HepG2 (cell line): ENCODE measurements at regions not wholly inside any gene's neighbourhood (a gene's known extent, or its start where the extent isn't known, plus 50 kb on each side); places are given as distances from the start of the nearest gene placed in this dataset.
"Not testable (repeated sequence)": the region's sequence is repeated elsewhere in the genome, so short reads cannot be mapped to it uniquely, and the experiment has no call there.

ENCODE experiments used
- ATAC-seq: fragments of 200-7000 bp; cut with Tn5 transposase; 3 replicates; pipeline ENCODE4 v1.9.1; 2020; ENCODE audit warnings: mild to moderate bottlenecking, moderate library complexity
- BruUV-seq: library from RNA; stranded (reverse); fragments of 400-500 nt; replicated peaks from 2 replicates; lab custom pipeline; 2021; lab: Mats Ljungman, UMichigan
- CTCF ChIA-PET: fragments of 300-600 bp; formaldehyde crosslinking; extraction: SDS; loops from one replicate; lab custom pipeline; 2021; ENCODE audit warnings: low total read pairs, inconsistent platforms, low intra/inter-chr PET ratio; lab: Yijun Ruan, JAX
- POLR2A ChIA-PET: fragments of 350-600 bp; sonication (Branson Sonifier 250); formaldehyde crosslinking; loops from one replicate; lab custom pipeline; 2020; ENCODE audit warnings: antibody characterized with exemption, inconsistent platforms; lab: Yijun Ruan, JAX
- DNase-seq: peaks from one replicate; pipeline ENCODE4 v3.0.0-alpha.2; 2015; ENCODE audit warnings: low spot score
- FAIRE-seq: peaks from 3 replicates; lab custom pipeline; 2011; peaks lifted over from hg19 to GRCh38; lab: Jason Lieb, UNC
- H2AFZ ChIP-seq: one replicate; pipeline ENCODE4 v1.6.1; 2011; ENCODE audit warnings: low read length, inconsistent platforms
- H3K27ac ChIP-seq: fragments of 300-600 bp; 3 replicates; pipeline ENCODE4 v1.8.0; 2011; ENCODE audit warnings: mixed run types, mild to moderate bottlenecking, mixed read lengths, low read length, inconsistent platforms; ENCODE audit not compliant: insufficient read depth; ENCODE audit errors: extremely low read length
- H3K27me3 ChIP-seq, 2 experiments: fragments of 200-600 bp in 1 of 2; 2 replicates in 1 of 2; 3 replicates in 1 of 2; pipeline versions ENCODE4 v1.6.0 to v1.8.0; 2011; ENCODE audit warnings: low read length in 2 of 2, mild to moderate bottlenecking in 2 of 2, moderate library complexity in 2 of 2, inconsistent platforms in 1 of 2; ENCODE audit not compliant: insufficient read depth in 2 of 2, control insufficient read depth in 1 of 2
- H3K36me3 ChIP-seq, 2 experiments: fragments of 200-600 bp in 1 of 2; replicated peaks in 1 of 2; 2 replicates in 1 of 2; 3 replicates in 1 of 2; pipeline versions ENCODE4 v1.5.1 to v1.8.0; 2011; ENCODE audit warnings: low read length in 2 of 2, inconsistent platforms in 1 of 2; ENCODE audit not compliant: insufficient read depth in 2 of 2, control insufficient read depth in 1 of 2
- H3K4me1 ChIP-seq: 2 replicates; pipeline ENCODE4 v1.5.1; 2012; ENCODE audit warnings: low read length, inconsistent platforms; ENCODE audit not compliant: insufficient read depth
- H3K4me2 ChIP-seq: 2 replicates; pipeline ENCODE4 v1.6.0; 2011; ENCODE audit warnings: low read depth, low read length, inconsistent platforms
- H3K4me3 ChIP-seq, 3 experiments: fragments of 200-600 bp in 1 of 3; sonication (generic), shearing (Covaris generic) in 1 of 3; replicated peaks in 1 of 3; 2 replicates each; pipeline ENCODE4 v1.5.1; 2011 to 2016; ENCODE audit warnings: low read length in 3 of 3, inconsistent platforms in 2 of 3, low read depth in 2 of 3, mild to moderate bottlenecking in 2 of 3, control low read depth in 1 of 3, mixed read lengths in 1 of 3; ENCODE audit not compliant: insufficient read depth in 1 of 3
- H3K79me2 ChIP-seq: one replicate; pipeline ENCODE4 v1.6.1; 2011; ENCODE audit warnings: low read length, inconsistent platforms; ENCODE audit not compliant: insufficient read depth
- H3K9ac ChIP-seq: 2 replicates; pipeline ENCODE4 v1.6.0; 2011; ENCODE audit warnings: mild to moderate bottlenecking, low read depth, low read length, inconsistent platforms; ENCODE audit not compliant: insufficient read depth
- H3K9me3 ChIP-seq: 2 replicates; pipeline ENCODE4 v1.5.1; 2012; ENCODE audit warnings: mild to moderate bottlenecking, low read length
- H4K20me1 ChIP-seq: 2 replicates; pipeline ENCODE4 v1.6.0; 2011; ENCODE audit warnings: inconsistent platforms, mild to moderate bottlenecking, low read length, moderate library complexity; ENCODE audit not compliant: insufficient read depth
- BCL6 ChIP-seq: IDR thresholded peaks from 2 replicates; pipeline ENCODE4 v1.6.1; 2016; ENCODE audit warnings: missing genetic modification reagents, missing compliant biosample characterization
- FOXP1 ChIP-seq, 2 experiments: fragments of 450-650 bp in 1 of 2; IDR thresholded peaks; 2 replicates each; pipeline ENCODE4 v1.6.1; 2017 to 2018; ENCODE audit warnings: antibody characterized with exemption in 1 of 2
- GATAD2A ChIP-seq: IDR thresholded peaks from 2 replicates; pipeline ENCODE4 v1.6.1; 2016
- GZF1 ChIP-seq: sonication (generic); formaldehyde crosslinking; IDR thresholded peaks from 2 replicates; pipeline ENCODE4 v1.5.1; 2020; ENCODE audit warnings: mild to moderate bottlenecking, missing genetic modification reagents
- NCOA2 ChIP-seq: sonication (generic); formaldehyde crosslinking; IDR thresholded peaks from 2 replicates; pipeline ENCODE4 v1.8.0; 2022; ENCODE audit warnings: inconsistent platforms
- RBAK ChIP-seq: sonication (generic); formaldehyde crosslinking; IDR thresholded peaks from 2 replicates; pipeline ENCODE4 v1.5.1; 2020; ENCODE audit warnings: mild to moderate bottlenecking, missing genetic modification reagents
- RBM22 ChIP-seq: fragments of 200-400 bp; formaldehyde crosslinking; optimal IDR thresholded peaks from 2 replicates; pipeline ENCODE3; 2017; ENCODE audit warnings: mild to moderate bottlenecking, low read length, moderate library complexity
- SMAD1 ChIP-seq: sonication (generic); formaldehyde crosslinking; IDR thresholded peaks from 2 replicates; pipeline ENCODE4 v1.4.0; 2020; ENCODE audit warnings: missing genetic modification reagents, low read depth, mild to moderate bottlenecking, borderline replicate concordance
- SOX6 ChIP-seq, 2 experiments: fragments of 450-650 bp in 1 of 2; sonication (generic) in 1 of 2; formaldehyde crosslinking in 1 of 2; IDR thresholded peaks; 2 replicates each; pipeline versions ENCODE4 v1.4.0 to v1.6.1; 2017 to 2020; ENCODE audit warnings: antibody characterized with exemption in 1 of 2, mild to moderate bottlenecking in 1 of 2, missing genetic modification reagents in 1 of 2
- TCF7 ChIP-seq: sonication (generic); IDR thresholded peaks from 2 replicates; pipeline ENCODE4 v1.6.1; 2016; ENCODE audit warnings: antibody characterized with exemption, low read depth
- ZNF12 ChIP-seq: sonication (generic); formaldehyde crosslinking; IDR thresholded peaks from 2 replicates; pipeline ENCODE4 v1.5.0; 2020; ENCODE audit warnings: missing genetic modification reagents
- WGBS: methylation state at CpG from one replicate; pipeline ENCODE4 v1.1.6; 2017; ENCODE audit warnings: low lambda C conversion rate; 5-methylcytosine and 5-hydroxymethylcytosine counted together
- in situ Hi-C: cut with HindIII; loops from 2 replicates; pipeline ENCODE4 v1.10.0; 2017; ENCODE audit warnings: low pct_unique_long_range_greater_than_20kb; ENCODE audit not compliant: extremely low pct_ligation_motif_present
- intact Hi-C: fragments of 100-400 bp; cut with micrococcal nuclease; formaldehyde crosslinking; loops from one replicate; pipeline ENCODE4 v1.10.0; 2022; ENCODE audit not compliant: unreplicated experiment
- TF ChIP-seq, protein P1 (sequence below): sonication (generic); formaldehyde crosslinking; conservative IDR thresholded peaks from 2 replicates; pipeline ENCODE4 v1.4.0; 2020; ENCODE audit warnings: mild to moderate bottlenecking, missing genetic modification reagents, moderate library complexity
- TF ChIP-seq, protein P2 (sequence below): sonication (generic); formaldehyde crosslinking; IDR thresholded peaks from 2 replicates; pipeline ENCODE4 v1.4.0; 2020; ENCODE audit warnings: low read depth, missing genetic modification reagents
- TF ChIP-seq, protein P3 (sequence below): fragments of 450-650 bp; IDR thresholded peaks from 2 replicates; pipeline ENCODE4 v1.6.1; 2017; ENCODE audit warnings: mild to moderate bottlenecking

GRCh38 chr13:33420117-33420516, 134.6 kb upstream of the STARD13 start (continued):
- not testable (repeated sequence) for TF ChIP-seq FOXP1, SOX6 (IDR thresholded peaks at IDR 0.05)
- TF ChIP-seq FOXP1 (CRISPR knock-in tag; IDR thresholded peaks at IDR 0.05): peak; percentile 24; the same call in 1 of the 2 replicates
- 0 out of 2 replicates have a peak, but pooled peaks have one; percentile 15 for TF ChIP-seq NCOA2 (CRISPR knock-in tag)
- TF ChIP-seq RBAK (CRISPR knock-in tag): peak; percentile 92
- TF ChIP-seq GATAD2A (CRISPR knock-in tag): peak; percentile 79
- TF ChIP-seq BCL6 (CRISPR knock-in tag): peak; percentile 77
- TF ChIP-seq, protein P1, sequence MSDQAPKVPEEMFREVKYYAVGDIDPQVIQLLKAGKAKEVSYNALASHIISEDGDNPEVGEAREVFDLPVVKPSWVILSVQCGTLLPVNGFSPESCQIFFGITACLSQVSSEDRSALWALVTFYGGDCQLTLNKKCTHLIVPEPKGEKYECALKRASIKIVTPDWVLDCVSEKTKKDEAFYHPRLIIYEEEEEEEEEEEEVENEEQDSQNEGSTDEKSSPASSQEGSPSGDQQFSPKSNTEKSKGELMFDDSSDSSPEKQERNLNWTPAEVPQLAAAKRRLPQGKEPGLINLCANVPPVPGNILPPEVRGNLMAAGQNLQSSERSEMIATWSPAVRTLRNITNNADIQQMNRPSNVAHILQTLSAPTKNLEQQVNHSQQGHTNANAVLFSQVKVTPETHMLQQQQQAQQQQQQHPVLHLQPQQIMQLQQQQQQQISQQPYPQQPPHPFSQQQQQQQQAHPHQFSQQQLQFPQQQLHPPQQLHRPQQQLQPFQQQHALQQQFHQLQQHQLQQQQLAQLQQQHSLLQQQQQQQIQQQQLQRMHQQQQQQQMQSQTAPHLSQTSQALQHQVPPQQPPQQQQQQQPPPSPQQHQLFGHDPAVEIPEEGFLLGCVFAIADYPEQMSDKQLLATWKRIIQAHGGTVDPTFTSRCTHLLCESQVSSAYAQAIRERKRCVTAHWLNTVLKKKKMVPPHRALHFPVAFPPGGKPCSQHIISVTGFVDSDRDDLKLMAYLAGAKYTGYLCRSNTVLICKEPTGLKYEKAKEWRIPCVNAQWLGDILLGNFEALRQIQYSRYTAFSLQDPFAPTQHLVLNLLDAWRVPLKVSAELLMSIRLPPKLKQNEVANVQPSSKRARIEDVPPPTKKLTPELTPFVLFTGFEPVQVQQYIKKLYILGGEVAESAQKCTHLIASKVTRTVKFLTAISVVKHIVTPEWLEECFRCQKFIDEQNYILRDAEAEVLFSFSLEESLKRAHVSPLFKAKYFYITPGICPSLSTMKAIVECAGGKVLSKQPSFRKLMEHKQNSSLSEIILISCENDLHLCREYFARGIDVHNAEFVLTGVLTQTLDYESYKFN (CRISPR knock-in tag): 0 out of 2 replicates have a peak, but pooled peaks have one; percentile 35
- TF ChIP-seq ZNF12: 0 out of 2 replicates have a peak, but pooled peaks have one; percentile 31
- TF ChIP-seq SOX6 (CRISPR knock-in tag; IDR thresholded peaks at IDR 0.05): peak; percentile 73
- peak; percentile 22; the same call in 1 of the 2 replicates for TF ChIP-seq TCF7

DNA sequence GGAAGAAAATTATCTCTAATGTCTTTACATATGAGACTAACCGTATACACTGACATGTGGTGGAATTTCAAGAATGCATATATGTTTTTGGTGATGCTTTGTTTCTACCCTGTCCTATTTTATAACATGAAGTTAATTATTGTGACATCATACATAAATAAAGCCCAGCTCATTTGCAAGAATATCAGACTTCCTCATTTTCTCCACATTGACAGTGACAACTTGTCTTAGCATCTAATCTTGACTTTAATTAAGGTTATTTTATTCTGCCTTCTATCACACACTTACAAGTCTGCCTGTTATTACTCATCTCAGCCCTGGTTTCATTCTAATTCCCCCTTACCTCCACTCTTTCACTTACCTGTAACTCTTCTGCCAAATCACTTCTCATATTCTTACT, 140.6 kb upstream of the STARD13 start:
- ChIA-PET CTCF (no interaction called here), POLR2A (no interaction called here)
- Histone ChIP-seq H3K4me1 (no peaks in the 10 kb centered on the region), H3K79me2 (no peaks in the 10 kb centered on the region), H3K4me3 (no peak overlapping the region), H3K36me3 (no peaks in the 10 kb centered on the region), H3K27ac (no peak overlapping the region), H4K20me1 (no peaks in the 10 kb centered on the region), H3K27me3 (no peaks in the 10 kb centered on the region), H2AFZ (no peak overlapping the region), H3K9ac (no peak overlapping the region), H3K4me2 (no peak overlapping the region), H3K9me3 (no peaks in the 10 kb centered on the region)
- intact Hi-C loops: no loop called here
- in situ Hi-C loops: no loop called here
- no peak for FAIRE-seq
- TSS peak; percentile 22 for BruUV-seq
- WGBS: 97% methylated on average over 1 of the region's 1 CpG
- no peak for DNase-seq
- no peak for ATAC-seq
- TF ChIP-seq GZF1 (CRISPR knock-in tag): no peak
- TF ChIP-seq, protein P2, sequence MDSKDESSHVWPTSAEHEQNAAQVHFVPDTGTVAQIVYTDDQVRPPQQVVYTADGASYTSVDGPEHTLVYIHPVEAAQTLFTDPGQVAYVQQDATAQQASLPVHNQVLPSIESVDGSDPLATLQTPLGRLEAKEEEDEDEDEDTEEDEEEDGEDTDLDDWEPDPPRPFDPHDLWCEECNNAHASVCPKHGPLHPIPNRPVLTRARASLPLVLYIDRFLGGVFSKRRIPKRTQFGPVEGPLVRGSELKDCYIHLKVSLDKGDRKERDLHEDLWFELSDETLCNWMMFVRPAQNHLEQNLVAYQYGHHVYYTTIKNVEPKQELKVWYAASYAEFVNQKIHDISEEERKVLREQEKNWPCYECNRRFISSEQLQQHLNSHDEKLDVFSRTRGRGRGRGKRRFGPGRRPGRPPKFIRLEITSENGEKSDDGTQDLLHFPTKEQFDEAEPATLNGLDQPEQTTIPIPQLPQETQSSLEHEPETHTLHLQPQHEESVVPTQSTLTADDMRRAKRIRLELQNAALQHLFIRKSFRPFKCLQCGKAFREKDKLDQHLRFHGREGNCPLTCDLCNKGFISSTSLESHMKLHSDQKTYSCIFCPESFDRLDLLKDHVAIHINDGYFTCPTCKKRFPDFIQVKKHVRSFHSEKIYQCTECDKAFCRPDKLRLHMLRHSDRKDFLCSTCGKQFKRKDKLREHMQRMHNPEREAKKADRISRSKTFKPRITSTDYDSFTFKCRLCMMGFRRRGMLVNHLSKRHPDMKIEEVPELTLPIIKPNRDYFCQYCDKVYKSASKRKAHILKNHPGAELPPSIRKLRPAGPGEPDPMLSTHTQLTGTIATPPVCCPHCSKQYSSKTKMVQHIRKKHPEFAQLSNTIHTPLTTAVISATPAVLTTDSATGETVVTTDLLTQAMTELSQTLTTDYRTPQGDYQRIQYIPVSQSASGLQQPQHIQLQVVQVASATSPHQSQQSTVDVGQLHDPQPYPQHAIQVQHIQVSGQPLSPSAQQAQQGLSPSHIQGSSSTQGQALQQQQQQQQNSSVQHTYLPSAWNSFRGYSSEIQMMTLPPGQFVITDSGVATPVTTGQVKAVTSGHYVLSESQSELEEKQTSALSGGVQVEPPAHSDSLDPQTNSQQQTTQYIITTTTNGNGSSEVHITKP: no peak
- TF ChIP-seq, protein P3, sequence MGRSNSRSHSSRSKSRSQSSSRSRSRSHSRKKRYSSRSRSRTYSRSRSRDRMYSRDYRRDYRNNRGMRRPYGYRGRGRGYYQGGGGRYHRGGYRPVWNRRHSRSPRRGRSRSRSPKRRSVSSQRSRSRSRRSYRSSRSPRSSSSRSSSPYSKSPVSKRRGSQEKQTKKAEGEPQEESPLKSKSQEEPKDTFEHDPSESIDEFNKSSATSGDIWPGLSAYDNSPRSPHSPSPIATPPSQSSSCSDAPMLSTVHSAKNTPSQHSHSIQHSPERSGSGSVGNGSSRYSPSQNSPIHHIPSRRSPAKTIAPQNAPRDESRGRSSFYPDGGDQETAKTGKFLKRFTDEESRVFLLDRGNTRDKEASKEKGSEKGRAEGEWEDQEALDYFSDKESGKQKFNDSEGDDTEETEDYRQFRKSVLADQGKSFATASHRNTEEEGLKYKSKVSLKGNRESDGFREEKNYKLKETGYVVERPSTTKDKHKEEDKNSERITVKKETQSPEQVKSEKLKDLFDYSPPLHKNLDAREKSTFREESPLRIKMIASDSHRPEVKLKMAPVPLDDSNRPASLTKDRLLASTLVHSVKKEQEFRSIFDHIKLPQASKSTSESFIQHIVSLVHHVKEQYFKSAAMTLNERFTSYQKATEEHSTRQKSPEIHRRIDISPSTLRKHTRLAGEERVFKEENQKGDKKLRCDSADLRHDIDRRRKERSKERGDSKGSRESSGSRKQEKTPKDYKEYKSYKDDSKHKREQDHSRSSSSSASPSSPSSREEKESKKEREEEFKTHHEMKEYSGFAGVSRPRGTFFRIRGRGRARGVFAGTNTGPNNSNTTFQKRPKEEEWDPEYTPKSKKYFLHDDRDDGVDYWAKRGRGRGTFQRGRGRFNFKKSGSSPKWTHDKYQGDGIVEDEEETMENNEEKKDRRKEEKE: no peak
- TF ChIP-seq SMAD1: no peak
- TF ChIP-seq RBM22: no peak
